Endothelial cell of umbilical vein (primary cell): ENCODE measurements at regions not wholly inside any gene's neighbourhood (a gene's known extent, or its start where the extent isn't known, plus 50 kb on each side); places are given as distances from the start of the nearest gene placed in this dataset.

Experiments used
- BruUV-seq: library from RNA; stranded (reverse); fragments of 400-500 nt; replicated peaks from 2 replicates; lab custom pipeline; 2021; lab: Mats Ljungman, UMichigan
- CTCF ChIA-PET: fragments of 300-600, 350-600 bp; sonication (Branson Sonifier 250); formaldehyde crosslinking; loops from one replicate; lab custom pipeline; 2021; ENCODE audit warnings: antibody characterized with exemption, inconsistent platforms; lab: Charles Lee
- POLR2A ChIA-PET: fragments of 300-600, 350-600 bp; sonication (Branson Sonifier 250); formaldehyde crosslinking; loops from one replicate; lab custom pipeline; 2021; ENCODE audit warnings: antibody characterized with exemption, inconsistent platforms; lab: Charles Lee
- DNase-seq: peaks from one replicate; pipeline ENCODE4 v3.0.0-alpha.2; 2011; ENCODE audit warnings: low read depth, low spot score
- FAIRE-seq: peaks from 2 replicates; lab custom pipeline; 2011; peaks lifted over from hg19 to GRCh38; lab: Jason Lieb, UNC
- H2AFZ ChIP-seq: 2 replicates; pipeline ENCODE4 v1.6.0; 2012; ENCODE audit warnings: low read depth, low read length, control low read depth, inconsistent platforms
- H3K27ac ChIP-seq: 2 replicates; pipeline ENCODE4 v1.5.1; 2011; ENCODE audit warnings: low read depth, mild to moderate bottlenecking, control low read depth, low read length, moderate library complexity; ENCODE audit not compliant: insufficient read depth
- H3K27me3 ChIP-seq, 2 experiments: 2 replicates each; pipeline versions ENCODE4 v1.6.0 to v1.6.1; 2011; ENCODE audit warnings: low read length in 2 of 2, mixed read lengths in 1 of 2; ENCODE audit not compliant: control insufficient read depth in 2 of 2, insufficient read depth in 2 of 2
- H3K36me3 ChIP-seq, 2 experiments: 2 replicates in 1 of 2; 3 replicates in 1 of 2; pipeline ENCODE4 v1.5.1; 2011; ENCODE audit warnings: low read length in 2 of 2, mild to moderate bottlenecking in 1 of 2, moderate library complexity in 1 of 2; ENCODE audit not compliant: control insufficient read depth in 2 of 2, insufficient read depth in 2 of 2; ENCODE audit errors: extremely low read depth in 1 of 2
- H3K4me1 ChIP-seq: 3 replicates; pipeline ENCODE4 v1.5.1; 2011; ENCODE audit warnings: mild to moderate bottlenecking, low read length; ENCODE audit not compliant: control insufficient read depth, insufficient read depth; ENCODE audit errors: extremely low read depth
- H3K4me2 ChIP-seq: 2 replicates; pipeline ENCODE4 v1.6.1; 2011; ENCODE audit warnings: low read length, control low read depth, mixed read lengths; ENCODE audit not compliant: insufficient read depth
- H3K4me3 ChIP-seq, 3 experiments: fragments of 200-600 bp in 1 of 3; sonication (generic), shearing (Covaris generic) in 1 of 3; replicated peaks in 1 of 3; 2 replicates each; pipeline ENCODE4 v1.5.1; 2011 to 2016; ENCODE audit warnings: control low read depth in 3 of 3, low read length in 3 of 3, mild to moderate bottlenecking in 2 of 3, inconsistent platforms in 1 of 3, low read depth in 1 of 3, moderate library complexity in 1 of 3; ENCODE audit not compliant: insufficient read depth in 1 of 3
- H3K79me2 ChIP-seq: 2 replicates; pipeline ENCODE4 v1.6.0; 2012; ENCODE audit warnings: low read length, inconsistent platforms; ENCODE audit not compliant: control insufficient read depth, insufficient read depth
- H3K9ac ChIP-seq: replicated peaks from 2 replicates; pipeline ENCODE3; 2011; ENCODE audit warnings: low read length, control low read depth; ENCODE audit not compliant: insufficient read depth; ENCODE audit errors: extremely low read depth
- H3K9me1 ChIP-seq: replicated peaks from 3 replicates; pipeline ENCODE4 v1.6.0; 2011; ENCODE audit warnings: mild to moderate bottlenecking, low read length; ENCODE audit not compliant: control insufficient read depth, insufficient read depth; ENCODE audit errors: extremely low read depth
- H3K9me3 ChIP-seq: replicated peaks from 2 replicates; pipeline ENCODE4 v1.5.1; 2012; ENCODE audit warnings: low read length, inconsistent platforms; ENCODE audit not compliant: control insufficient read depth, insufficient read depth
- H4K20me1 ChIP-seq: replicated peaks from 2 replicates; pipeline ENCODE3; 2011; ENCODE audit warnings: mild to moderate bottlenecking, low read length; ENCODE audit not compliant: control insufficient read depth, insufficient read depth; ENCODE audit errors: extremely low read depth
- EZH2 ChIP-seq: IDR thresholded peaks from 2 replicates; pipeline ENCODE4 v1.6.1; 2012; ENCODE audit warnings: borderline replicate concordance, low read depth, mild to moderate bottlenecking, moderate library complexity, low read length, inconsistent platforms; ENCODE audit not compliant: severe bottlenecking
- GATA2 ChIP-seq: IDR thresholded peaks from 2 replicates; pipeline ENCODE4 v1.7.0; 2011; ENCODE audit warnings: low read depth, mild to moderate bottlenecking, moderate library complexity, mixed read lengths, low read length; ENCODE audit not compliant: insufficient read length, insufficient read depth
- POLR2A ChIP-seq: IDR thresholded peaks from 2 replicates; pipeline ENCODE4 v1.6.1; 2012; ENCODE audit warnings: low read depth, mild to moderate bottlenecking, control low read depth, low read length
- POLR2AphosphoS5 ChIP-seq: IDR thresholded peaks from 2 replicates; pipeline ENCODE4 v1.6.1; 2012; ENCODE audit warnings: low read depth, mild to moderate bottlenecking, control low read depth, low read length, moderate library complexity; ENCODE audit not compliant: insufficient read depth
- dilution Hi-C: fragments of 300-500 bp; cut with MboI; formaldehyde crosslinking; loops from one replicate; pipeline ENCODE4 v1.15.0; 2019; ENCODE audit warnings: low sequenced_read_pairs; ENCODE audit not compliant: extremely low pct_ligation_motif_present
- intact Hi-C: fragments of 100-400 bp; cut with micrococcal nuclease; formaldehyde crosslinking; loops from one replicate; pipeline ENCODE4 v1.10.0; 2022
- TF ChIP-seq, protein P1 (sequence below): IDR thresholded peaks from 2 replicates; pipeline ENCODE4 v1.6.1; 2011; ENCODE audit not compliant: insufficient read depth, insufficient read length

DNA sequence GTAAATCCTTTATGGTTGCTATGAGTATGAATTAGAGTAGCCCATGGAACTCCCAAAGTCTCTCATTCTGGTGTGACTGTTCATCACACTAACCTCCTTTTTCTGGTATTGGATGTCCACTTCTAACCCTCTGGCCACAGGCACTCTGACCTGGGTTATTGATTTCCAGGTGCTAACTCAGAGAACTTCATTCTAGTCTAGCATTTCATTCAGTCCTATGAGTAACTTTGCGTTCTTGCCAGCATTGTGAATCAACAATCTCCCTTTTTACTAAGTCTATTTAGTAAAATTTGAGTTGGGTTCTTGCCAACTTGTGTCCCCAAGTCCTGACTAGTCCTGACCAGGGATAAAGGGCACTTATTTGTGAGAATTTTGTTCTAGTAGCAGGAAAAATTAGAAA, 103.5 kb downstream of the SNX18 start:
- H3K9me3 ChIP-seq, result no peaks in the 10 kb centered on the region
- H3K4me3 ChIP-seq, result no peak overlapping the region
- no peaks in the 10 kb centered on the region for H3K4me1 ChIP-seq
- H3K27me3 ChIP-seq, result peaks cover 0 to 2% of the 10 kb centered on the region in 2 experiments
- no peaks in the 10 kb centered on the region for H3K36me3 ChIP-seq
- ChIA-PET CTCF (no interaction called here), POLR2A (no interaction called here)
- H3K9ac ChIP-seq, result no peak overlapping the region
- FAIRE-seq (no peak), DNase-seq (no peak)
- dilution Hi-C loops (no loop called here), intact Hi-C loops (no loop called here)
- H3K4me2 ChIP-seq, result no peak overlapping the region
- no peak overlapping the region for H3K27ac ChIP-seq
- no peaks in the 10 kb centered on the region for H4K20me1 ChIP-seq
- H2AFZ ChIP-seq, result no peak overlapping the region
- TF ChIP-seq GATA2, result no peak
- TF ChIP-seq, protein P1, sequence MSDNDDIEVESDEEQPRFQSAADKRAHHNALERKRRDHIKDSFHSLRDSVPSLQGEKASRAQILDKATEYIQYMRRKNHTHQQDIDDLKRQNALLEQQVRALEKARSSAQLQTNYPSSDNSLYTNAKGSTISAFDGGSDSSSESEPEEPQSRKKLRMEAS, result no peak
- TF ChIP-seq POLR2A, result no peak
- TF ChIP-seq POLR2AphosphoS5, result no peak
- no peaks in the 10 kb centered on the region for H3K79me2 ChIP-seq
- no TSS peak for BruUV-seq
- no peaks in the 10 kb centered on the region for H3K9me1 ChIP-seq

DNA sequence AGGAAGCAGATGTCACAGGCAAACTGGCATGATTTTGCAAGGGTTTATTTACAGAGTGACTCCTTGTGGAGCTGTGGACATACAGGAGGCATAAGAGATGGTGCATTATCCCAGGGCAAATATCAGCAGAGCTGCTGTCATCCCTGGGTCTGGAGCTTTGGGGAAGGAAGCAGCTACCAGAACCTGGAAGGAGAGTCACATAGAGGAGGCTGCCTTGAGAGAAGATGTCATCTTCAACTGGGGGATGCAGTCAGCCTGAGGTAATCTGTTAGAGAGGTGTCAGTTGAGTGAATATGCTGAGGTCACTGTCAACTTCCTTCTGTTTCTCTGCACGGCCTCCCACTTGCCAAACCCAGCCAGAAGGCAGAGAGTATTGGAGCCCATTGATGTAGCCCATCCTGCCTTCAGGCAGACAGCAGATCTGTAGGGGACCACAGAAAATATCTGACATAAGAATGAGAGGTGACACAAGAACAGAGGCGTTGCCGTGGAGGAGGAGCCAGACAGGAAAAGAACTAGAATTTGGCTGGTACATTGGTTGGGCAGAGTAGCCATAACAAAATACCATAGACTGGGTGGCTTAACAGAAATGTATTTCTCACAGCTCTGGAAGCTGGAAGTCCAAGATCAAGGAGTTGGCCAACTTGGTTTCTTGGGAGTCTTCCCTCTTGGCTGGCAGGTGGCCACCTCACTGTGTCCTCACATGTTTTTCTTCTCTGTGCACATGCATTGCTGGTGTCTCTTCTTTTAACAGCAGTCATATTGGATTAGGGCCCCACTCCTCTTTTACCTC, 102.8 kb downstream of the SNX18 start:
- DNase-seq (no peak), FAIRE-seq (no peak)
- Histone ChIP-seq H3K9ac (no peak overlapping the region), H3K4me1 (no peaks in the 10 kb centered on the region), H3K27ac (no peak overlapping the region), H4K20me1 (no peaks in the 10 kb centered on the region), H3K4me3 (no peak overlapping the region), H3K27me3 (peaks cover 0 to 2% of the 10 kb centered on the region in 2 experiments), H2AFZ (no peak overlapping the region), H3K4me2 (no peak overlapping the region), H3K9me3 (no peaks in the 10 kb centered on the region), H3K9me1 (no peaks in the 10 kb centered on the region), H3K79me2 (no peaks in the 10 kb centered on the region), H3K36me3 (no peaks in the 10 kb centered on the region)
- BruUV-seq, result no TSS peak
- ChIA-PET CTCF (interaction anchor here (1.1 to 1.4 kb wide), 4 partner anchors 11 to 247 kb away, joined by 3 to 8 read pairs (median 4); partner anchors contain the start of gene SNX18), POLR2A (no interaction called here)
- dilution Hi-C loops (no loop called here), intact Hi-C loops (no loop called here)
- no peak for TF ChIP-seq EZH2
- no peak for TF ChIP-seq POLR2AphosphoS5
